GM12878 (cell line): ENCODE measurements at regions not wholly inside any gene's neighbourhood (a gene's known extent, or its start where the extent isn't known, plus 50 kb on each side); places are given as distances from the start of the nearest gene placed in this dataset.

ENCODE experiments used
- ATAC-seq: fragments of 200-7000 bp; cut with Tn5 transposase; 3 replicates; pipeline ENCODE4 v1.9.1; 2020; ENCODE audit warnings: mild to moderate bottlenecking, moderate library complexity
- BruUV-seq: library from RNA; stranded (reverse); fragments of 400-500 nt; replicated peaks from 2 replicates; lab custom pipeline; 2021; lab: Mats Ljungman, UMichigan
- CTCF ChIA-PET: fragments of 300-600 bp; sonication (Branson Sonifier 250); formaldehyde crosslinking; extraction: SDS; loops from one replicate; lab custom pipeline; 2021; ENCODE audit warnings: inconsistent platforms; lab: Yijun Ruan, JAX
- POLR2A ChIA-PET: fragments of 350-600 bp; formaldehyde crosslinking; extraction: SDS; loops from one replicate; lab custom pipeline; 2021; ENCODE audit warnings: inconsistent platforms; lab: Charles Lee
- RAD21 ChIA-PET: fragments of 300-600 bp; sonication (Branson Sonifier 250); formaldehyde crosslinking; loops from one replicate; lab custom pipeline; 2023; ENCODE audit warnings: antibody characterized with exemption; ENCODE audit not compliant: unreplicated experiment; lab: Charles Lee
- SMC1A ChIA-PET: fragments of 300-600 bp; sonication (Branson Sonifier 250); formaldehyde crosslinking; loops from one replicate; lab custom pipeline; 2023; ENCODE audit not compliant: unreplicated experiment, uncharacterized antibody; lab: Charles Lee
- DNase-seq: peaks from one replicate; pipeline ENCODE4 v3.0.0-alpha.2; 2011; ENCODE audit warnings: low read depth, low spot score
- FAIRE-seq: peaks from 3 replicates; lab custom pipeline; 2011; peaks lifted over from hg19 to GRCh38; lab: Jason Lieb, UNC
- H2AFZ ChIP-seq: 2 replicates; pipeline ENCODE4 v1.6.0; 2011; ENCODE audit warnings: low read depth, low read length, control low read depth; ENCODE audit not compliant: control insufficient read depth
- H3K27ac ChIP-seq: 2 replicates; pipeline ENCODE4 v1.5.1; 2011; ENCODE audit warnings: control low read depth; ENCODE audit not compliant: control insufficient read depth, insufficient read depth
- H3K27me3 ChIP-seq, 2 experiments: replicated peaks in 1 of 2; 2 replicates each; pipeline versions ENCODE4 v1.6.0 to v1.6.1; 2011; ENCODE audit warnings: low read length in 1 of 2; ENCODE audit not compliant: control insufficient read depth in 2 of 2, insufficient read depth in 2 of 2
- H3K36me3 ChIP-seq, 2 experiments: 2 replicates each; pipeline ENCODE4 v1.5.1; 2011; ENCODE audit warnings: low read length in 1 of 2; ENCODE audit not compliant: control insufficient read depth in 2 of 2, insufficient read depth in 2 of 2
- H3K4me1 ChIP-seq: 2 replicates; pipeline ENCODE4 v1.6.1; 2011; ENCODE audit warnings: mild to moderate bottlenecking, low read length, moderate library complexity, mixed read lengths; ENCODE audit not compliant: control insufficient read depth, insufficient read depth
- H3K4me2 ChIP-seq: 2 replicates; pipeline ENCODE4 v1.6.0; 2011; ENCODE audit warnings: control low read depth; ENCODE audit not compliant: control insufficient read depth, insufficient read depth
- H3K4me3 ChIP-seq: fragments of 200-600 bp; sonication (generic); 2 replicates; pipeline ENCODE4 v1.5.1; 2016
- H3K79me2 ChIP-seq: 2 replicates; pipeline ENCODE4 v1.6.0; 2011; ENCODE audit warnings: low read length; ENCODE audit not compliant: control insufficient read depth, insufficient read depth
- H3K9ac ChIP-seq: 2 replicates; pipeline ENCODE4 v1.8.0; 2011; ENCODE audit warnings: low read length, control low read depth, mixed read lengths; ENCODE audit not compliant: control insufficient read depth, insufficient read depth
- H3K9me3 ChIP-seq: replicated peaks from 3 replicates; pipeline ENCODE4 v1.5.1; 2011; ENCODE audit warnings: mild to moderate bottlenecking, low read length; ENCODE audit not compliant: control insufficient read depth, insufficient read depth
- H4K20me1 ChIP-seq: 2 replicates; pipeline ENCODE4 v1.6.0; 2011; ENCODE audit not compliant: control insufficient read depth, insufficient read depth
- BCL11A ChIP-seq: IDR thresholded peaks from 2 replicates; pipeline ENCODE4 v1.6.1; 2011; ENCODE audit warnings: low read depth, low read length
- CBX5 ChIP-seq: sonication (generic); IDR thresholded peaks from 2 replicates; pipeline ENCODE4 v1.6.1; 2016; ENCODE audit warnings: low read depth, moderate library complexity, mild to moderate bottlenecking, inconsistent platforms
- ESRRA ChIP-seq: IDR thresholded peaks from 2 replicates; pipeline ENCODE4 v1.6.1; 2012; ENCODE audit warnings: mild to moderate bottlenecking, low read length, improper control_type of control experiment
- FOXM1 ChIP-seq: IDR thresholded peaks from 2 replicates; pipeline ENCODE4 v1.6.1; 2012; ENCODE audit warnings: low read depth, mild to moderate bottlenecking, inconsistent platforms, low read length, moderate library complexity
- GABPA ChIP-seq: IDR thresholded peaks from 2 replicates; pipeline ENCODE4 v1.6.1; 2014; ENCODE audit warnings: antibody characterized with exemption, low read depth, mild to moderate bottlenecking, inconsistent platforms
- HDAC6 ChIP-seq: fragments of 200-600 bp; sonication (generic); IDR thresholded peaks from one replicate; pipeline ENCODE4 v1.8.0; 2017; ENCODE audit warnings: antibody characterized with exemption; ENCODE audit not compliant: unreplicated experiment
- MTA3 ChIP-seq: IDR thresholded peaks from 2 replicates; pipeline ENCODE4 v1.6.1; 2012; ENCODE audit warnings: low read length, inconsistent platforms, borderline replicate concordance
- NFYA ChIP-seq: IDR thresholded peaks from 2 replicates; pipeline ENCODE4 v1.6.1; 2011; ENCODE audit warnings: low read depth, mild to moderate bottlenecking, low read length, improper control_type of control experiment, borderline replicate concordance
- NR2F1 ChIP-seq: fragments of 450-650 bp; conservative IDR thresholded peaks from 2 replicates; pipeline ENCODE4 v1.6.1; 2017; ENCODE audit warnings: mild to moderate bottlenecking
- RUNX3 ChIP-seq: IDR thresholded peaks from 2 replicates; pipeline ENCODE4 v1.6.1; 2012; ENCODE audit warnings: low read length, inconsistent platforms
- SMAD1 ChIP-seq: fragments of 450-650 bp; IDR thresholded peaks from 2 replicates; pipeline ENCODE4 v1.6.1; 2018; ENCODE audit warnings: mild to moderate bottlenecking, low read depth; ENCODE audit not compliant: partially characterized antibody
- SMARCA5 ChIP-seq: fragments of 450-650 bp; IDR thresholded peaks from 2 replicates; pipeline ENCODE4 v1.6.1; 2017; ENCODE audit warnings: mild to moderate bottlenecking
- SMC3 ChIP-seq: IDR thresholded peaks from 2 replicates; pipeline ENCODE4 v1.6.1; 2011; ENCODE audit warnings: low read length, improper control_type of control experiment, borderline replicate concordance
- TCF7 ChIP-seq: IDR thresholded peaks from 2 replicates; pipeline ENCODE4 v1.6.1; 2014; ENCODE audit warnings: antibody characterized with exemption, borderline replicate concordance
- YBX1 ChIP-seq: fragments of 450-650 bp; IDR thresholded peaks from 2 replicates; pipeline ENCODE4 v1.6.1; 2016; ENCODE audit warnings: antibody characterized with exemption
- WGBS: methylation state at CpG from one replicate; pipeline ENCODE4 v1.1.6; 2016; ENCODE audit warnings: low lambda C conversion rate; ENCODE audit not compliant: insufficient replicate concordance, insufficient coverage; ENCODE audit errors: missing lambda C conversion rate; 5-methylcytosine and 5-hydroxymethylcytosine counted together
- in situ Hi-C: fragments of 300-500 bp; cut with MboI; formaldehyde crosslinking; loops from 9 replicates; pipeline ENCODE4 v1.14.3; 2018; ENCODE audit warnings: mixed read lengths
- intact Hi-C: fragments of 100-400 bp; cut with micrococcal nuclease; formaldehyde crosslinking; loops from one replicate; pipeline ENCODE4 v1.14.2; 2022; ENCODE audit not compliant: unreplicated experiment
- TF ChIP-seq, protein P1 (sequence below): IDR thresholded peaks from 2 replicates; pipeline ENCODE4 v1.6.1; 2012; ENCODE audit warnings: mild to moderate bottlenecking, low read depth, low read length
- TF ChIP-seq, protein P2 (sequence below): fragments of 450-650 bp; IDR thresholded peaks from 2 replicates; pipeline ENCODE4 v1.6.1; 2017; ENCODE audit warnings: antibody characterized with exemption, mild to moderate bottlenecking, moderate library complexity

DNA sequence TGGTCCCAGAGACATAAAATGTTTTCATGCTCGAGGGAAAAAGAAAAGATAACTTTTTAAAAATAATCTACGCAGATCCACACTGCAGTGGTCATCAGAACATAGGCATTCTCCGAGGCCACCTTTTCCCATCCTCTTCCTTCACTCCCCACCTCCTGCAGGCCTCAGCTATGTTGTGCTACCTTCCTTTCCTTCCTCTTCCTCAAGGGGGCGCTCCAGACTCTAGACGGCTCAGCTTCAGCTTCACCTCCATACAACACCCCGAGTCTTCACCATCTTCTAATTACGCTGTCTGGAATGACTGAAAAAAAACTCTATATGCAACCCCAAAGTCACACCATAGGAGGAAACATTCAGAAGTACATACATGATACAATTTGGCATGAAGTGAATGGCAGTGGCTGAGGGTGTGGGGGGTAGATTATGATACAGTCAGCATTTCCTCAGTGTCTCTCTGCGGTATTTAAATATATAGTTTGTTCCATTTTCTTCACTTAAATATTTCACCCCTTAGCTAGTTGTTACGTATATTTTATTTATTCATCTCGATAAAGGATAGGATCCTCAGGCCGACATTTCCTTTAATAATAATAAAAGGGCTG is 583.6 kb downstream of the IRS1 start (continued):
- TF ChIP-seq, protein P1, sequence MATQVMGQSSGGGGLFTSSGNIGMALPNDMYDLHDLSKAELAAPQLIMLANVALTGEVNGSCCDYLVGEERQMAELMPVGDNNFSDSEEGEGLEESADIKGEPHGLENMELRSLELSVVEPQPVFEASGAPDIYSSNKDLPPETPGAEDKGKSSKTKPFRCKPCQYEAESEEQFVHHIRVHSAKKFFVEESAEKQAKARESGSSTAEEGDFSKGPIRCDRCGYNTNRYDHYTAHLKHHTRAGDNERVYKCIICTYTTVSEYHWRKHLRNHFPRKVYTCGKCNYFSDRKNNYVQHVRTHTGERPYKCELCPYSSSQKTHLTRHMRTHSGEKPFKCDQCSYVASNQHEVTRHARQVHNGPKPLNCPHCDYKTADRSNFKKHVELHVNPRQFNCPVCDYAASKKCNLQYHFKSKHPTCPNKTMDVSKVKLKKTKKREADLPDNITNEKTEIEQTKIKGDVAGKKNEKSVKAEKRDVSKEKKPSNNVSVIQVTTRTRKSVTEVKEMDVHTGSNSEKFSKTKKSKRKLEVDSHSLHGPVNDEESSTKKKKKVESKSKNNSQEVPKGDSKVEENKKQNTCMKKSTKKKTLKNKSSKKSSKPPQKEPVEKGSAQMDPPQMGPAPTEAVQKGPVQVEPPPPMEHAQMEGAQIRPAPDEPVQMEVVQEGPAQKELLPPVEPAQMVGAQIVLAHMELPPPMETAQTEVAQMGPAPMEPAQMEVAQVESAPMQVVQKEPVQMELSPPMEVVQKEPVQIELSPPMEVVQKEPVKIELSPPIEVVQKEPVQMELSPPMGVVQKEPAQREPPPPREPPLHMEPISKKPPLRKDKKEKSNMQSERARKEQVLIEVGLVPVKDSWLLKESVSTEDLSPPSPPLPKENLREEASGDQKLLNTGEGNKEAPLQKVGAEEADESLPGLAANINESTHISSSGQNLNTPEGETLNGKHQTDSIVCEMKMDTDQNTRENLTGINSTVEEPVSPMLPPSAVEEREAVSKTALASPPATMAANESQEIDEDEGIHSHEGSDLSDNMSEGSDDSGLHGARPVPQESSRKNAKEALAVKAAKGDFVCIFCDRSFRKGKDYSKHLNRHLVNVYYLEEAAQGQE: no peak
- TF ChIP-seq FOXM1: no peak
- TF ChIP-seq SMAD1: no peak
- TF ChIP-seq TCF7: no peak
- TF ChIP-seq ESRRA: no peak
- no peak for TF ChIP-seq RUNX3
- TF ChIP-seq BCL11A: no peak

DNA sequence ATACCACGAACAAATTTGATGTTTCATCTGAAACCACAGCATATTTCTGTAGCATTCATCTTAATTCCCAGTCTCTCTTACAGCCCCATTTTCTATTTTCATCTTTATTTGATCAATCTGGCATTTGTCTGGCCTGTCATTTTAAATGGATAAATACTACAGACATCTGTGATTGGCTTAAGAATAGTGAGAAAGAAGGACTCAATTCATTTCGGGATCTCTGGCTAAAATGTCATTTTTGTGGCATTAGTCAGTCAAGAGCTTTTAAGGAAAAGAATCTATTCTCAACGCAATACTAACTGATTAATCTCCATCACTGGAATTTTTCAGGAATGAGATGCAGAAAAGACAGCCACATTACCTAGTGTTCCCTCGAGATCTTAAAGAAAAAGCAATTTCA is 585.9 kb downstream of the IRS1 start:
- 8% methylated on average over 4 of the region's 4 CpGs for WGBS
- CTCF ChIA-PET: interaction anchor here (1.1 to 6.9 kb wide), 4 partner anchors 18 to 587 kb away, joined by 3 to 80 read pairs (median 4); partner anchors contain the start of gene IRS1
- Histone ChIP-seq H3K27me3 (no peaks in the 10 kb centered on the region), H2AFZ (no peak overlapping the region), H3K4me1 (no peaks in the 10 kb centered on the region), H3K9ac (no peak overlapping the region)
- intact Hi-C loops (no loop called here), in situ Hi-C loops (loop anchor here (25.0 kb wide), 1 partner anchor 774 kb away; no protein-coding TSS in a partner anchor)
- no peak for ATAC-seq
- TF ChIP-seq SMARCA5 (no peak), GABPA (no peak), HDAC6 (no peak), MTA3 (no peak), NFYA (no peak), YBX1 (no peak), CBX5 (no peak), SMC3 (no peak), NR2F1 (no peak)
- TF ChIP-seq, protein P2, sequence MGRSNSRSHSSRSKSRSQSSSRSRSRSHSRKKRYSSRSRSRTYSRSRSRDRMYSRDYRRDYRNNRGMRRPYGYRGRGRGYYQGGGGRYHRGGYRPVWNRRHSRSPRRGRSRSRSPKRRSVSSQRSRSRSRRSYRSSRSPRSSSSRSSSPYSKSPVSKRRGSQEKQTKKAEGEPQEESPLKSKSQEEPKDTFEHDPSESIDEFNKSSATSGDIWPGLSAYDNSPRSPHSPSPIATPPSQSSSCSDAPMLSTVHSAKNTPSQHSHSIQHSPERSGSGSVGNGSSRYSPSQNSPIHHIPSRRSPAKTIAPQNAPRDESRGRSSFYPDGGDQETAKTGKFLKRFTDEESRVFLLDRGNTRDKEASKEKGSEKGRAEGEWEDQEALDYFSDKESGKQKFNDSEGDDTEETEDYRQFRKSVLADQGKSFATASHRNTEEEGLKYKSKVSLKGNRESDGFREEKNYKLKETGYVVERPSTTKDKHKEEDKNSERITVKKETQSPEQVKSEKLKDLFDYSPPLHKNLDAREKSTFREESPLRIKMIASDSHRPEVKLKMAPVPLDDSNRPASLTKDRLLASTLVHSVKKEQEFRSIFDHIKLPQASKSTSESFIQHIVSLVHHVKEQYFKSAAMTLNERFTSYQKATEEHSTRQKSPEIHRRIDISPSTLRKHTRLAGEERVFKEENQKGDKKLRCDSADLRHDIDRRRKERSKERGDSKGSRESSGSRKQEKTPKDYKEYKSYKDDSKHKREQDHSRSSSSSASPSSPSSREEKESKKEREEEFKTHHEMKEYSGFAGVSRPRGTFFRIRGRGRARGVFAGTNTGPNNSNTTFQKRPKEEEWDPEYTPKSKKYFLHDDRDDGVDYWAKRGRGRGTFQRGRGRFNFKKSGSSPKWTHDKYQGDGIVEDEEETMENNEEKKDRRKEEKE: no peak
- TF ChIP-seq, all 136 proteins: peak for 0
- no peak overlapping the region for H3K27ac ChIP-seq
- ChIA-PET POLR2A (no interaction called here), SMC1A (interaction anchor here (1.1 to 4.2 kb wide), 3 partner anchors 9 to 589 kb away, joined by 3 to 27 read pairs (median 4); no protein-coding TSS in a partner anchor), RAD21 (interaction anchor here (1.0 to 3.3 kb wide), 4 partner anchors 73 to 907 kb away, joined by 3 to 18 read pairs (median 6); no protein-coding TSS in a partner anchor)
- H3K36me3 ChIP-seq: no peaks in the 10 kb centered on the region
- no peaks in the 10 kb centered on the region for H4K20me1 ChIP-seq
- H3K4me2 ChIP-seq: no peak overlapping the region
- no peak overlapping the region for H3K4me3 ChIP-seq
- FAIRE-seq (no peak), DNase-seq (no peak)
- no peaks in the 10 kb centered on the region for H3K79me2 ChIP-seq
- no TSS peak for BruUV-seq
- H3K9me3 ChIP-seq: no peaks in the 10 kb centered on the region
